ENCODE measurements at regions not wholly inside any gene's neighbourhood (a gene's known extent, or its start where the extent isn't known, plus 50 kb on each side); places are given as distances from the start of the nearest gene placed in this dataset.

DNA sequence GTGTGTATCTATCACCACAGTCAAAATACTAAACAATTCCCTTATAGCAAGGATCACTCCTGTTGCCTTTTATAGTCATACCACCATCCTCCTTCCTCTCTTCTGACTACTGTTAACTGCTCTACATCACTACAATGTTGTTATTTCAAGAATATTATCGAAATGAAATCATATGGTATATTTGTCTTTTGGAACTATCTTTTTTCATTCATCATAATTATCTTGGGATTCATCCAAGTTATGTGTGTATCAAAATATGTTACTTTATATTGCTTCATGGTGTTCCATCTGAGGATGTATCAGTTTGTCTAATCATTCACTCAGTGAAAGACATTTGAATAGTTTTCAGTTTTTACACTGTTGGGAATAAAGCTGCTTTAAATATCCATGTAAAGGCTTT, 1423.0 kb upstream of the PIK3C3 start (continued):
- TF ChIP-seq, protein P1, sequence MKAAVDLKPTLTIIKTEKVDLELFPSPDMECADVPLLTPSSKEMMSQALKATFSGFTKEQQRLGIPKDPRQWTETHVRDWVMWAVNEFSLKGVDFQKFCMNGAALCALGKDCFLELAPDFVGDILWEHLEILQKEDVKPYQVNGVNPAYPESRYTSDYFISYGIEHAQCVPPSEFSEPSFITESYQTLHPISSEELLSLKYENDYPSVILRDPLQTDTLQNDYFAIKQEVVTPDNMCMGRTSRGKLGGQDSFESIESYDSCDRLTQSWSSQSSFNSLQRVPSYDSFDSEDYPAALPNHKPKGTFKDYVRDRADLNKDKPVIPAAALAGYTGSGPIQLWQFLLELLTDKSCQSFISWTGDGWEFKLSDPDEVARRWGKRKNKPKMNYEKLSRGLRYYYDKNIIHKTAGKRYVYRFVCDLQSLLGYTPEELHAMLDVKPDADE (IDR thresholded peaks at IDR 0.05) = no peak
- TF ChIP-seq CREB1 (CRISPR knock-in tag; IDR thresholded peaks at IDR 0.05; ENCODE audit: low read depth) (no peak), EZH2phosphoT487 (IDR thresholded peaks at IDR 0.05; ENCODE audit: unreplicated experiment) (no peak), EZH2 (IDR thresholded peaks at IDR 0.05; ENCODE audit: low read depth, unreplicated experiment) (no peak), POLR2AphosphoS5 (IDR thresholded peaks at IDR 0.05; ENCODE audit: low read depth) (no peak)
- TF ChIP-seq, protein P2, sequence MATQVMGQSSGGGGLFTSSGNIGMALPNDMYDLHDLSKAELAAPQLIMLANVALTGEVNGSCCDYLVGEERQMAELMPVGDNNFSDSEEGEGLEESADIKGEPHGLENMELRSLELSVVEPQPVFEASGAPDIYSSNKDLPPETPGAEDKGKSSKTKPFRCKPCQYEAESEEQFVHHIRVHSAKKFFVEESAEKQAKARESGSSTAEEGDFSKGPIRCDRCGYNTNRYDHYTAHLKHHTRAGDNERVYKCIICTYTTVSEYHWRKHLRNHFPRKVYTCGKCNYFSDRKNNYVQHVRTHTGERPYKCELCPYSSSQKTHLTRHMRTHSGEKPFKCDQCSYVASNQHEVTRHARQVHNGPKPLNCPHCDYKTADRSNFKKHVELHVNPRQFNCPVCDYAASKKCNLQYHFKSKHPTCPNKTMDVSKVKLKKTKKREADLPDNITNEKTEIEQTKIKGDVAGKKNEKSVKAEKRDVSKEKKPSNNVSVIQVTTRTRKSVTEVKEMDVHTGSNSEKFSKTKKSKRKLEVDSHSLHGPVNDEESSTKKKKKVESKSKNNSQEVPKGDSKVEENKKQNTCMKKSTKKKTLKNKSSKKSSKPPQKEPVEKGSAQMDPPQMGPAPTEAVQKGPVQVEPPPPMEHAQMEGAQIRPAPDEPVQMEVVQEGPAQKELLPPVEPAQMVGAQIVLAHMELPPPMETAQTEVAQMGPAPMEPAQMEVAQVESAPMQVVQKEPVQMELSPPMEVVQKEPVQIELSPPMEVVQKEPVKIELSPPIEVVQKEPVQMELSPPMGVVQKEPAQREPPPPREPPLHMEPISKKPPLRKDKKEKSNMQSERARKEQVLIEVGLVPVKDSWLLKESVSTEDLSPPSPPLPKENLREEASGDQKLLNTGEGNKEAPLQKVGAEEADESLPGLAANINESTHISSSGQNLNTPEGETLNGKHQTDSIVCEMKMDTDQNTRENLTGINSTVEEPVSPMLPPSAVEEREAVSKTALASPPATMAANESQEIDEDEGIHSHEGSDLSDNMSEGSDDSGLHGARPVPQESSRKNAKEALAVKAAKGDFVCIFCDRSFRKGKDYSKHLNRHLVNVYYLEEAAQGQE (IDR thresholded peaks at IDR 0.05; ENCODE audit: unreplicated experiment) = no peak

DNA sequence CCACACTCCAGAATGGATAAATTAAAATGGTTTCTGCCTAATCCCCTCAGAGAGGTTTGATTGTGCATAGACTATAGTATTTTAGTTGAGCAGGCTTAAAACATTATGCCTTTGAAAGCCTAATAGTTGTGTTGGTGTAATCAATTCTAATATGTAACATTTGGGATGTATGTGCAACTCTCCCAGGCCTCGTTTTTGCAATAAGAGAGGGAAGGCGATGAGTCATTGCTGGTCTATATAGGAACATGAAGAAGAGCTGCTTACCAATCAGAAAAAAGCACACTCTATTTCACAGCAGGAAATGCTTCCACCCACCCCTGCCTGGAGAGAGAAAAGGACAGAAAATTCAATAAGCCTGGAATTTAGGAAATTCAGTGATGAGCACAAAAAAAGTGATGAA, 1424.0 kb upstream of the PIK3C3 start:
- Histone ChIP-seq H3K36me3 (ENCODE audit: insufficient read depth) (no peaks in the 10 kb centered on the region), H3K4me2 (no peak overlapping the region), H3K4me3 (no peak overlapping the region), H3F3A (replicated peaks; ENCODE audit: low read depth) (no peaks in the 10 kb centered on the region), H3K27me3 (ENCODE audit: insufficient read depth) (no peaks in the 10 kb centered on the region), H2AFZ (no peak overlapping the region), H3K27ac (ENCODE audit: low read depth) (no peak overlapping the region), H3K9me2 (ENCODE audit: insufficient read depth) (no peaks in the 10 kb centered on the region), H3K4me1 (ENCODE audit: insufficient read depth) (no peaks in the 10 kb centered on the region), H4K20me1 (replicated peaks; ENCODE audit: insufficient read depth) (no peaks in the 10 kb centered on the region), H3K79me2 (replicated peaks; ENCODE audit: insufficient read depth) (no peaks in the 10 kb centered on the region)
- DNase-seq (ENCODE audit: low spot score) (no peak), ATAC-seq (no peak)
- Mint-ChIP-seq H3K27me3 (ENCODE audit: insufficient read depth, low read depth, poor library complexity) (no peaks in the 10 kb centered on the region), H3K4me3 (no peak overlapping the region), H3K36me3 (ENCODE audit: low read depth) (no peaks in the 10 kb centered on the region), H3K4me1 (peaks cover 5% of the 10 kb centered on the region; the same call in 1 of the 3 replicates), H3K9me3 (no peaks in the 10 kb centered on the region), H3K27ac (peak overlapping the region; percentile 59; the same call in 1 of the 2 replicates)
- TF ChIP-seq POLR2AphosphoS5 (IDR thresholded peaks at IDR 0.05; ENCODE audit: low read depth) = no peak
- TF ChIP-seq STAT1 (IDR thresholded peaks at IDR 0.05; ENCODE audit: unreplicated experiment) = no peak
- no peak for TF ChIP-seq NANOG (IDR thresholded peaks at IDR 0.05; ENCODE audit: borderline replicate concordance)
- no peak for TF ChIP-seq EZH2 (IDR thresholded peaks at IDR 0.05; ENCODE audit: low read depth, unreplicated experiment)

DNA sequence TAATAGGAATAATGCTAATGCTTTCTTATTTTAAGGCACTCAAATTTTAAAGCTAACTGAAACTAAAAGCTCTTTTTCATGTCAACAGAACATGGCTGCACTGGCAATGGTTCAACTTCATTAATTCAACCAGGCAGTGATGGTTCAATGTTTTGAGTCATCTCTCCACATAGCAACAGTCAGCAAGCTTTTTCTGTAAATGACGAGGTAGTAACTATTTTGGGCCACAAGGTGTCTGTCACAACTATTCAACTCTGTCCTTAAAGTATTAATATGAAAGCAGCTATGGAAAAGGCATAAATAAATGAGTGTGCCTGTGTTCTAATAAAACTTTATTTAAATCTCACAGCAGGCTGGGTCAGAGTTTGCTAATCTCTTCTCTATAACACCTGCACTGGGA, 1425.6 kb upstream of the PIK3C3 start:
- H2AFZ ChIP-seq = no peak overlapping the region
- no peaks in the 10 kb centered on the region for H3K36me3 ChIP-seq (ENCODE audit: insufficient read depth)
- no peak overlapping the region for H3K27ac Mint-ChIP-seq
- no peaks in the 10 kb centered on the region for H3K4me1 ChIP-seq (ENCODE audit: insufficient read depth)
- no peaks in the 10 kb centered on the region for H3K27me3 Mint-ChIP-seq (ENCODE audit: insufficient read depth, low read depth, poor library complexity)
- H3K36me3 Mint-ChIP-seq (ENCODE audit: low read depth) = no peaks in the 10 kb centered on the region
- no peaks in the 10 kb centered on the region for H4K20me1 ChIP-seq (replicated peaks; ENCODE audit: insufficient read depth)
- H3K9me2 ChIP-seq (ENCODE audit: insufficient read depth) = no peaks in the 10 kb centered on the region
- no peak overlapping the region for H3K27ac ChIP-seq (ENCODE audit: low read depth)
- H3K79me2 ChIP-seq (replicated peaks; ENCODE audit: insufficient read depth) = no peaks in the 10 kb centered on the region
- DNase-seq (ENCODE audit: low spot score) (peak; percentile 45), ATAC-seq (peak; percentile 29; the same call in 1 of the 3 replicates)
- no peaks in the 10 kb centered on the region for H3K9me3 Mint-ChIP-seq
- peaks cover 5% of the 10 kb centered on the region; the same call in 1 of the 3 replicates for H3K4me1 Mint-ChIP-seq
- H3F3A ChIP-seq (replicated peaks; ENCODE audit: low read depth) = no peaks in the 10 kb centered on the region
- no peak overlapping the region for H3K4me3 Mint-ChIP-seq
- H3K27me3 ChIP-seq (ENCODE audit: insufficient read depth) = no peaks in the 10 kb centered on the region
- TF ChIP-seq, protein P3, sequence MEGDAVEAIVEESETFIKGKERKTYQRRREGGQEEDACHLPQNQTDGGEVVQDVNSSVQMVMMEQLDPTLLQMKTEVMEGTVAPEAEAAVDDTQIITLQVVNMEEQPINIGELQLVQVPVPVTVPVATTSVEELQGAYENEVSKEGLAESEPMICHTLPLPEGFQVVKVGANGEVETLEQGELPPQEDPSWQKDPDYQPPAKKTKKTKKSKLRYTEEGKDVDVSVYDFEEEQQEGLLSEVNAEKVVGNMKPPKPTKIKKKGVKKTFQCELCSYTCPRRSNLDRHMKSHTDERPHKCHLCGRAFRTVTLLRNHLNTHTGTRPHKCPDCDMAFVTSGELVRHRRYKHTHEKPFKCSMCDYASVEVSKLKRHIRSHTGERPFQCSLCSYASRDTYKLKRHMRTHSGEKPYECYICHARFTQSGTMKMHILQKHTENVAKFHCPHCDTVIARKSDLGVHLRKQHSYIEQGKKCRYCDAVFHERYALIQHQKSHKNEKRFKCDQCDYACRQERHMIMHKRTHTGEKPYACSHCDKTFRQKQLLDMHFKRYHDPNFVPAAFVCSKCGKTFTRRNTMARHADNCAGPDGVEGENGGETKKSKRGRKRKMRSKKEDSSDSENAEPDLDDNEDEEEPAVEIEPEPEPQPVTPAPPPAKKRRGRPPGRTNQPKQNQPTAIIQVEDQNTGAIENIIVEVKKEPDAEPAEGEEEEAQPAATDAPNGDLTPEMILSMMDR (conservative IDR thresholded peaks at IDR 0.05; ENCODE audit: low read depth in 2 of 2) = peak; percentile 47 to 53
- no peak for TF ChIP-seq NANOG (IDR thresholded peaks at IDR 0.05; ENCODE audit: borderline replicate concordance)
- no peak overlapping the region for H3K4me2 ChIP-seq
- no peak overlapping the region for H3K4me3 ChIP-seq

Measured in GM23338 (cell line).